ENCODE measurements at regions not wholly inside any gene's neighbourhood (a gene's known extent, or its start where the extent isn't known, plus 50 kb on each side); places are given as distances from the start of the nearest gene placed in this dataset.

- FAIRE-seq (no peak), ATAC-seq (no peak), DNase-seq (ENCODE audit: low read depth, low spot score) (no peak)
- no TSS peak for BruUV-seq (replicated peaks)
- SMC1A ChIA-PET (ENCODE audit: uncharacterized antibody, unreplicated experiment) = no interaction called here
- H3K36me3 ChIP-seq (ENCODE audit: control insufficient read depth in 2 of 2, insufficient read depth in 2 of 2, low read length in 1 of 2) = no peaks in the 10 kb centered on the region
- no peak overlapping the region for H3K4me3 ChIP-seq
- RAD21 ChIA-PET (ENCODE audit: unreplicated experiment) = no interaction called here
- H3K27me3 ChIP-seq (replicated peaks in 1 of 2; ENCODE audit: control insufficient read depth in 2 of 2, insufficient read depth in 2 of 2, low read length in 1 of 2) = no peaks in the 10 kb centered on the region
- no peaks in the 10 kb centered on the region for H3K4me1 ChIP-seq (ENCODE audit: control insufficient read depth, insufficient read depth, low read length)
- POLR2A ChIA-PET = no interaction called here
- H4K20me1 ChIP-seq (ENCODE audit: control insufficient read depth, insufficient read depth) = no peaks in the 10 kb centered on the region
- in situ Hi-C loops (cut with MboI) (no loop called here), intact Hi-C loops (cut with micrococcal nuclease; ENCODE audit: unreplicated experiment) (no loop called here)
- H3K9ac ChIP-seq (ENCODE audit: control insufficient read depth, insufficient read depth, low read length) = no peak overlapping the region
- CTCF ChIA-PET = interaction anchor here (0.6 to 1.0 kb wide), 2 partner anchors 10 to 283 kb away, joined by 3 read pairs; no protein-coding TSS in a partner anchor
- H3K9me3 ChIP-seq (replicated peaks; ENCODE audit: control insufficient read depth, insufficient read depth, low read length) = no peaks in the 10 kb centered on the region
- H3K4me2 ChIP-seq (ENCODE audit: control insufficient read depth, insufficient read depth) = no peak overlapping the region
- no peaks in the 10 kb centered on the region for H3K79me2 ChIP-seq (ENCODE audit: control insufficient read depth, insufficient read depth, low read length)
- WGBS (ENCODE audit: insufficient coverage, insufficient replicate concordance, low lambda C conversion rate, missing lambda C conversion rate) = 57% methylated on average over 4 of the region's 4 CpGs
- TF ChIP-seq CREB1 (IDR thresholded peaks at IDR 0.05; ENCODE audit: low read depth) (no peak), ZZZ3 (IDR thresholded peaks at IDR 0.05; ENCODE audit: control insufficient read depth, insufficient read length, low read depth) (no peak), RELB (IDR thresholded peaks at IDR 0.05; ENCODE audit: low read depth) (no peak), STAT1 (conservative IDR thresholded peaks at IDR 0.05) (no peak), E4F1 (IDR thresholded peaks at IDR 0.05; ENCODE audit: borderline replicate concordance, partially characterized antibody) (no peak), USF1 (IDR thresholded peaks at IDR 0.05; ENCODE audit: borderline replicate concordance, extremely low read length, insufficient read depth, low read depth, low read length) (no peak), POLR2A (IDR thresholded peaks at IDR 0.05; ENCODE audit: low read depth, low read length) (no peak)
- no peak overlapping the region for H2AFZ ChIP-seq (ENCODE audit: control insufficient read depth, low read depth, low read length)
- no peak overlapping the region for H3K27ac ChIP-seq (ENCODE audit: control insufficient read depth, insufficient read depth)
Observed at GRCh38 chr5:51047369-51047768, 335.9 kb upstream of the ISL1 start.

All from GM12878 (cell line).